Pancreas (tissue), 10 donors: ENCODE measurements at regions not wholly inside any gene's neighbourhood (a gene's known extent, or its start where the extent isn't known, plus 50 kb on each side); places are given as distances from the start of the nearest gene placed in this dataset.

Experiments
- ATAC-seq, 4 donors: fragments of 200-7000 bp; cut with Tn5 transposase; one replicate each; pipeline versions ENCODE4 v1.8.0 to v1.9.1; 2020; ENCODE audit warnings: mild to moderate bottlenecking in 4 of 4, moderate library complexity in 4 of 4
- DNase-seq, 6 donors: peaks; one replicate each; pipeline ENCODE4 v3.0.0-alpha.2; 2020
- FAIRE-seq: peaks from 2 replicates; lab custom pipeline; 2012; peaks lifted over from hg19 to GRCh38; lab: Jason Lieb, UNC
- H3K27ac ChIP-seq, 4 donors: fragments of 200-600 bp; sonication (generic); 1 replicate in 3 of 4; 2 replicates in 1 of 4; pipeline versions ENCODE4 v1.5.0 to v1.8.0; 2020
- H3K27me3 ChIP-seq, 4 donors: fragments of 200-600 bp; one replicate each; pipeline ENCODE4 v1.8.0; 2021
- H3K36me3 ChIP-seq, 3 donors: fragments of 200-600 bp; sonication (generic) in 1 of 3; one replicate each; pipeline versions ENCODE4 v1.5.0 to v1.8.0; 2020 to 2021
- H3K4me1 ChIP-seq, 3 donors: fragments of 200-600 bp; one replicate each; pipeline ENCODE4 v1.8.0; 2021
- H3K4me3 ChIP-seq, 4 donors: fragments of 200-600 bp; sonication (generic) in 2 of 4; one replicate each; pipeline versions ENCODE4 v1.5.0 to v1.8.0; 2020 to 2021
- H3K9me3 ChIP-seq, 4 donors: fragments of 200-600 bp; one replicate each; pipeline ENCODE4 v1.8.0; 2021
- WGBS, 2 donors: extraction: QIAGEN DNeasy Blood & Tissue Kit; methylation state at CpG; one replicate each; pipeline ENCODE4 v1.1.7; 2013; 5-methylcytosine and 5-hydroxymethylcytosine counted together
- intact Hi-C, 3 donors: fragments of 100-400 bp; cut with DNase I; formaldehyde crosslinking; loops; one replicate each; pipeline versions ENCODE4 v1.11.1 to v1.14.2; 2022
- TF ChIP-seq, protein P1 (sequence below), 4 donors: fragments of 200-600 bp; sonication (generic) in 3 of 4; IDR thresholded peaks; one replicate each; pipeline versions ENCODE4 v1.5.0 to v1.8.0; 2021; ENCODE audit warnings: antibody characterized with exemption in 4 of 4
- donor health status: healthy with polysubstance abuse.
- donor health status: DM: no; HTN: no; CAD: no; lungs with moderate emphysema.
- donor health status: DM: no; HTN: no; CAD: no.
- donor health status: control.
- donor health status: control.
- donor health status: Bipolar disorder and iron deficiency.
- donor health status: DM: yes; HTN: yes; CAD: no.
- donor health status: DM: no; HTN: no; CAD: no.
- donor health status: DM: no; HTN: no; CAD: no.
- donor health status: DM: yes; HTN: yes; CAD: no.

DNA sequence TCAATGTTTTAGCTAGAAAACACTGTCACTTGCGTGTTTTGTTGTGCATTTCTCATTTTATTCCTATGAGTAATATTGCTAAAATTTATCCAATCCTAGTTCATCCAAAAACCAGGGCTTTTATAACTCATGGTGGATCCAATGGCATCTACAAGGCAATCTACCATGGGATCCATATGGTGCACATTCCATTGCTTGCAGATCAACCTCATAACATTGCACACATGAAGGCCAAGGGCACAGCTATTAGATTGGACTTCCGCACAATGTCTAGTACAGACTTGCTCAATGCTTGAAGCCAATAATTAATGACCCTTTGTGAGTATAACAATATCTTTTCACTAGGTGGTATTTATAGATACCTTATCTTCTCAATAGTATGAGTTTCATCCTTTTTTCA, 57.2 kb upstream of the UGT2B7 start:
- H3K9me3 ChIP-seq = no peaks in the 10 kb centered on the region
- no peak overlapping the region for H3K4me3 ChIP-seq
- FAIRE-seq (no peak), ATAC-seq (no peak), DNase-seq (no peak)
- no peak overlapping the region for H3K27ac ChIP-seq
- H3K27me3 ChIP-seq = no peaks in the 10 kb centered on the region
- no peaks in the 10 kb centered on the region for H3K4me1 ChIP-seq
- intact Hi-C loops = no loop called here
- TF ChIP-seq, protein P1, sequence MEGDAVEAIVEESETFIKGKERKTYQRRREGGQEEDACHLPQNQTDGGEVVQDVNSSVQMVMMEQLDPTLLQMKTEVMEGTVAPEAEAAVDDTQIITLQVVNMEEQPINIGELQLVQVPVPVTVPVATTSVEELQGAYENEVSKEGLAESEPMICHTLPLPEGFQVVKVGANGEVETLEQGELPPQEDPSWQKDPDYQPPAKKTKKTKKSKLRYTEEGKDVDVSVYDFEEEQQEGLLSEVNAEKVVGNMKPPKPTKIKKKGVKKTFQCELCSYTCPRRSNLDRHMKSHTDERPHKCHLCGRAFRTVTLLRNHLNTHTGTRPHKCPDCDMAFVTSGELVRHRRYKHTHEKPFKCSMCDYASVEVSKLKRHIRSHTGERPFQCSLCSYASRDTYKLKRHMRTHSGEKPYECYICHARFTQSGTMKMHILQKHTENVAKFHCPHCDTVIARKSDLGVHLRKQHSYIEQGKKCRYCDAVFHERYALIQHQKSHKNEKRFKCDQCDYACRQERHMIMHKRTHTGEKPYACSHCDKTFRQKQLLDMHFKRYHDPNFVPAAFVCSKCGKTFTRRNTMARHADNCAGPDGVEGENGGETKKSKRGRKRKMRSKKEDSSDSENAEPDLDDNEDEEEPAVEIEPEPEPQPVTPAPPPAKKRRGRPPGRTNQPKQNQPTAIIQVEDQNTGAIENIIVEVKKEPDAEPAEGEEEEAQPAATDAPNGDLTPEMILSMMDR (IDR thresholded peaks at IDR 0.05) = no peak
- WGBS, 2 donors = 96% methylated on average over 2 of the region's 2 CpGs
- no peaks in the 10 kb centered on the region for H3K36me3 ChIP-seq

GRCh38 chr4:69044247-69044646, 52.0 kb upstream of the UGT2B7 start:
- Histone ChIP-seq H3K27ac (no peak overlapping the region), H3K27me3 (no peaks in the 10 kb centered on the region), H3K4me3 (no peak overlapping the region), H3K36me3 (no peaks in the 10 kb centered on the region), H3K4me1 (no peaks in the 10 kb centered on the region), H3K9me3 (no peaks in the 10 kb centered on the region)
- intact Hi-C loops = no loop called here
- 31 to 37% methylated on average over 3 of the region's 3 CpGs for WGBS, 2 donors
- no peak for ATAC-seq
- TF ChIP-seq, protein P1 (IDR thresholded peaks at IDR 0.05) = no peak
- no peak for DNase-seq
- FAIRE-seq = no peak
